ENCODE measurements at regions not wholly inside any gene's neighbourhood (a gene's known extent, or its start where the extent isn't known, plus 50 kb on each side); places are given as distances from the start of the nearest gene placed in this dataset.
"Not testable (repeated sequence)": the region's sequence is repeated elsewhere in the genome, so short reads cannot be mapped to it uniquely, and the experiment has no call there.

- no peak for DNase-seq (ENCODE audit: low read depth in 2 of 2)
These were observed 178.1 kb downstream of the POTEB3 start for GRCh38 chr15:21261965-21262850.

- DNase-seq (ENCODE audit: low read depth in 2 of 2), result no peak
These were observed 178.8 kb downstream of the POTEB3 start for GRCh38 chr15:21261396-21261964.

GRCh38 chr15:21260966-21261395 is 179.3 kb downstream of the POTEB3 start:
- no peak for DNase-seq (ENCODE audit: low read depth in 2 of 2)

- DNase-seq (ENCODE audit: low read depth in 2 of 2), result not testable (repeated sequence)
These were observed 181.7 kb downstream of the POTEB3 start for GRCh38 chr15:21258635-21259034.

- not testable (repeated sequence) for DNase-seq (ENCODE audit: low read depth in 2 of 2)
These were observed 190.7 kb downstream of the POTEB3 start for GRCh38 chr15:21249508-21250019.
